Activated T-cell treated with anti-CD3 and anti-CD28 coated beads for 24 hours (primary cell): ENCODE measurements at regions not wholly inside any gene's neighbourhood (a gene's known extent, or its start where the extent isn't known, plus 50 kb on each side); places are given as distances from the start of the nearest gene placed in this dataset.
"Not testable (repeated sequence)": the region's sequence is repeated elsewhere in the genome, so short reads cannot be mapped to it uniquely, and the experiment has no call there.

ENCODE experiments used
- DNase-seq: peaks from one replicate; pipeline ENCODE4 v3.0.0-alpha.2; 2020; ENCODE audit warnings: low read depth

- DNase-seq: no peak
Observed at GRCh38 chr13:85216576-85216975, 582.6 kb downstream of the SLITRK6 start.

- no peak for DNase-seq
Observed at GRCh38 chr13:85212692-85213091, 586.5 kb downstream of the SLITRK6 start.

GRCh38 chr13:85204668-85205344 lies 594.4 kb downstream of the SLITRK6 start:
- DNase-seq: no peak

- DNase-seq: no peak
Observed at GRCh38 chr13:85197431-85197830, 601.8 kb downstream of the SLITRK6 start.

GRCh38 chr13:85194482-85194881 lies 604.7 kb downstream of the SLITRK6 start:
- no peak for DNase-seq

- no peak for DNase-seq
Observed at GRCh38 chr13:85191996-85192718, 607.1 kb downstream of the SLITRK6 start.

GRCh38 chr13:85186356-85187045 lies 612.7 kb downstream of the SLITRK6 start:
- DNase-seq: no peak

- no peak for DNase-seq
Observed at GRCh38 chr13:85174291-85174690, 624.9 kb downstream of the SLITRK6 start.

GRCh38 chr13:85170372-85170771 lies 628.8 kb downstream of the SLITRK6 start:
- no peak for DNase-seq

- no peak for DNase-seq
Observed at GRCh38 chr13:85166891-85167290, 632.3 kb downstream of the SLITRK6 start.

- DNase-seq: no peak
Observed at GRCh38 chr13:85163063-85163462, 636.2 kb downstream of the SLITRK6 start.

- no peak for DNase-seq
Observed at GRCh38 chr13:85148009-85148408, 651.2 kb downstream of the SLITRK6 start.

GRCh38 chr13:85142351-85142927 lies 656.8 kb downstream of the SLITRK6 start:
- no peak for DNase-seq

- DNase-seq: no peak
Observed at GRCh38 chr13:85141401-85141800, 657.8 kb downstream of the SLITRK6 start.

GRCh38 chr13:85140192-85140591 lies 659.0 kb downstream of the SLITRK6 start:
- no peak for DNase-seq

- no peak for DNase-seq
Observed at GRCh38 chr13:85137516-85137915, 661.7 kb downstream of the SLITRK6 start.

- DNase-seq: no peak
Observed at GRCh38 chr13:85132986-85133385, 666.2 kb downstream of the SLITRK6 start.

- DNase-seq: not testable (repeated sequence)
Observed at GRCh38 chr13:85123501-85123900, 675.7 kb downstream of the SLITRK6 start.

GRCh38 chr13:85108356-85108755 lies 690.9 kb downstream of the SLITRK6 start:
- DNase-seq: no peak

GRCh38 chr13:85099245-85099644 lies 700.0 kb downstream of the SLITRK6 start:
- no peak for DNase-seq

GRCh38 chr13:85095418-85096272 lies 703.6 kb downstream of the SLITRK6 start:
- DNase-seq: no peak

- no peak for DNase-seq
Observed at GRCh38 chr13:85093808-85094207, 705.4 kb downstream of the SLITRK6 start.
